ENCODE measurements at regions not wholly inside any gene's neighbourhood (a gene's known extent, or its start where the extent isn't known, plus 50 kb on each side); places are given as distances from the start of the nearest gene placed in this dataset.

DNA sequence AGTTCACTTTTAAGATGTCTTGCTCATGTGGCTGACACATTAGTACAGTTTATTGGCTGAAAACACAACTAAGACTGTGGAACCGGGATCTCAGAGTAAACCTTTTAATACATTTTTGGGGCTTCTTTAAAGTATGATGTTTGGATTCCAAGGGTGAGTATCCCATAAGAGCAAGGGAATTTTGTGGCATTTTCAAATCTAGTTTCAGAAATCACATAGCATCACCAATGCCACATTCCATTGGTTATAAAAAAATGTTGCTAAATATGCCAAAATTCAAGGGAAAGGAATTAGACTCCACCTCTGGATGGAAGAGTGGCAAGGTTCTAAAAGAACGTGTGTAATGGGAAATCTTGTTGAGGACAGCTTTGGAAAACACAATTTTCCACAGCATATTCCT, 338.6 kb downstream of the COL12A1 start:
- Histone ChIP-seq H3K9me1 (ENCODE audit: control insufficient read depth, insufficient read depth, low read length) (no peaks in the 10 kb centered on the region), H4K20me1 (replicated peaks; ENCODE audit: control insufficient read depth, insufficient read depth, low read length) (no peaks in the 10 kb centered on the region), H3K27me3 (ENCODE audit: control insufficient read depth in 2 of 2, insufficient read depth in 2 of 2, low read length in 2 of 2) (no peaks in the 10 kb centered on the region), H3K9ac (ENCODE audit: insufficient read depth in 1 of 2, low read depth in 2 of 2, low read length in 2 of 2) (no peak overlapping the region), H3K36me3 (ENCODE audit: control insufficient read depth, insufficient read depth, low read length) (no peaks in the 10 kb centered on the region), H3K27ac (ENCODE audit: extremely low read depth, low read depth, low read length) (no peak overlapping the region), H3K4me3 (no peak overlapping the region), H3K9me3 (replicated peaks; ENCODE audit: control insufficient read depth, insufficient read depth, low read depth, low read length) (no peaks in the 10 kb centered on the region), H3K79me2 (ENCODE audit: control insufficient read depth, insufficient read depth, low read length) (no peaks in the 10 kb centered on the region), H3K4me2 (ENCODE audit: insufficient read depth, low read length) (no peak overlapping the region), H3K4me1 (replicated peaks in 1 of 2; ENCODE audit: control insufficient read depth in 2 of 2, insufficient read depth in 2 of 2, low read length in 2 of 2) (no peaks in the 10 kb centered on the region), H2AFZ (ENCODE audit: low read depth, low read length) (no peak overlapping the region)
- in situ Hi-C loops (cut with MboI) (no loop called here), intact Hi-C loops (cut with micrococcal nuclease) (no loop called here)
- DNase-seq (ENCODE audit: extremely low read depth in 1 of 4, low spot score in 3 of 4) (no peak), FAIRE-seq (no peak), ATAC-seq (no peak)
- BruUV-seq (replicated peaks): no TSS peak
- 0% methylated on average over 2 of the region's 2 CpGs for WGBS (ENCODE audit: insufficient coverage, low coverage, missing lambda C conversion rate)
- CTCF ChIA-PET (ENCODE audit: low intra/inter-chr PET ratio): no interaction called here
- POLR2A ChIA-PET: no interaction called here
- TF ChIP-seq FOXA1 (IDR thresholded peaks at IDR 0.05; ENCODE audit: borderline replicate concordance) (no peak), COPS2 (conservative IDR thresholded peaks at IDR 0.05) (no peak), TGIF2 (CRISPR knock-in tag; IDR thresholded peaks at IDR 0.05) (no peak), ZKSCAN1 (IDR thresholded peaks at IDR 0.05; ENCODE audit: low read depth, low read length) (no peak), ZNF764 (CRISPR knock-in tag; IDR thresholded peaks at IDR 0.05; ENCODE audit: low read depth) (no peak), TAF1 (IDR thresholded peaks at IDR 0.05; ENCODE audit: control insufficient read depth, extremely low read depth, insufficient read depth, low read length, severe bottlenecking) (no peak), SUPT5H (IDR thresholded peaks at IDR 0.05) (no peak)
- TF ChIP-seq, protein P1, sequence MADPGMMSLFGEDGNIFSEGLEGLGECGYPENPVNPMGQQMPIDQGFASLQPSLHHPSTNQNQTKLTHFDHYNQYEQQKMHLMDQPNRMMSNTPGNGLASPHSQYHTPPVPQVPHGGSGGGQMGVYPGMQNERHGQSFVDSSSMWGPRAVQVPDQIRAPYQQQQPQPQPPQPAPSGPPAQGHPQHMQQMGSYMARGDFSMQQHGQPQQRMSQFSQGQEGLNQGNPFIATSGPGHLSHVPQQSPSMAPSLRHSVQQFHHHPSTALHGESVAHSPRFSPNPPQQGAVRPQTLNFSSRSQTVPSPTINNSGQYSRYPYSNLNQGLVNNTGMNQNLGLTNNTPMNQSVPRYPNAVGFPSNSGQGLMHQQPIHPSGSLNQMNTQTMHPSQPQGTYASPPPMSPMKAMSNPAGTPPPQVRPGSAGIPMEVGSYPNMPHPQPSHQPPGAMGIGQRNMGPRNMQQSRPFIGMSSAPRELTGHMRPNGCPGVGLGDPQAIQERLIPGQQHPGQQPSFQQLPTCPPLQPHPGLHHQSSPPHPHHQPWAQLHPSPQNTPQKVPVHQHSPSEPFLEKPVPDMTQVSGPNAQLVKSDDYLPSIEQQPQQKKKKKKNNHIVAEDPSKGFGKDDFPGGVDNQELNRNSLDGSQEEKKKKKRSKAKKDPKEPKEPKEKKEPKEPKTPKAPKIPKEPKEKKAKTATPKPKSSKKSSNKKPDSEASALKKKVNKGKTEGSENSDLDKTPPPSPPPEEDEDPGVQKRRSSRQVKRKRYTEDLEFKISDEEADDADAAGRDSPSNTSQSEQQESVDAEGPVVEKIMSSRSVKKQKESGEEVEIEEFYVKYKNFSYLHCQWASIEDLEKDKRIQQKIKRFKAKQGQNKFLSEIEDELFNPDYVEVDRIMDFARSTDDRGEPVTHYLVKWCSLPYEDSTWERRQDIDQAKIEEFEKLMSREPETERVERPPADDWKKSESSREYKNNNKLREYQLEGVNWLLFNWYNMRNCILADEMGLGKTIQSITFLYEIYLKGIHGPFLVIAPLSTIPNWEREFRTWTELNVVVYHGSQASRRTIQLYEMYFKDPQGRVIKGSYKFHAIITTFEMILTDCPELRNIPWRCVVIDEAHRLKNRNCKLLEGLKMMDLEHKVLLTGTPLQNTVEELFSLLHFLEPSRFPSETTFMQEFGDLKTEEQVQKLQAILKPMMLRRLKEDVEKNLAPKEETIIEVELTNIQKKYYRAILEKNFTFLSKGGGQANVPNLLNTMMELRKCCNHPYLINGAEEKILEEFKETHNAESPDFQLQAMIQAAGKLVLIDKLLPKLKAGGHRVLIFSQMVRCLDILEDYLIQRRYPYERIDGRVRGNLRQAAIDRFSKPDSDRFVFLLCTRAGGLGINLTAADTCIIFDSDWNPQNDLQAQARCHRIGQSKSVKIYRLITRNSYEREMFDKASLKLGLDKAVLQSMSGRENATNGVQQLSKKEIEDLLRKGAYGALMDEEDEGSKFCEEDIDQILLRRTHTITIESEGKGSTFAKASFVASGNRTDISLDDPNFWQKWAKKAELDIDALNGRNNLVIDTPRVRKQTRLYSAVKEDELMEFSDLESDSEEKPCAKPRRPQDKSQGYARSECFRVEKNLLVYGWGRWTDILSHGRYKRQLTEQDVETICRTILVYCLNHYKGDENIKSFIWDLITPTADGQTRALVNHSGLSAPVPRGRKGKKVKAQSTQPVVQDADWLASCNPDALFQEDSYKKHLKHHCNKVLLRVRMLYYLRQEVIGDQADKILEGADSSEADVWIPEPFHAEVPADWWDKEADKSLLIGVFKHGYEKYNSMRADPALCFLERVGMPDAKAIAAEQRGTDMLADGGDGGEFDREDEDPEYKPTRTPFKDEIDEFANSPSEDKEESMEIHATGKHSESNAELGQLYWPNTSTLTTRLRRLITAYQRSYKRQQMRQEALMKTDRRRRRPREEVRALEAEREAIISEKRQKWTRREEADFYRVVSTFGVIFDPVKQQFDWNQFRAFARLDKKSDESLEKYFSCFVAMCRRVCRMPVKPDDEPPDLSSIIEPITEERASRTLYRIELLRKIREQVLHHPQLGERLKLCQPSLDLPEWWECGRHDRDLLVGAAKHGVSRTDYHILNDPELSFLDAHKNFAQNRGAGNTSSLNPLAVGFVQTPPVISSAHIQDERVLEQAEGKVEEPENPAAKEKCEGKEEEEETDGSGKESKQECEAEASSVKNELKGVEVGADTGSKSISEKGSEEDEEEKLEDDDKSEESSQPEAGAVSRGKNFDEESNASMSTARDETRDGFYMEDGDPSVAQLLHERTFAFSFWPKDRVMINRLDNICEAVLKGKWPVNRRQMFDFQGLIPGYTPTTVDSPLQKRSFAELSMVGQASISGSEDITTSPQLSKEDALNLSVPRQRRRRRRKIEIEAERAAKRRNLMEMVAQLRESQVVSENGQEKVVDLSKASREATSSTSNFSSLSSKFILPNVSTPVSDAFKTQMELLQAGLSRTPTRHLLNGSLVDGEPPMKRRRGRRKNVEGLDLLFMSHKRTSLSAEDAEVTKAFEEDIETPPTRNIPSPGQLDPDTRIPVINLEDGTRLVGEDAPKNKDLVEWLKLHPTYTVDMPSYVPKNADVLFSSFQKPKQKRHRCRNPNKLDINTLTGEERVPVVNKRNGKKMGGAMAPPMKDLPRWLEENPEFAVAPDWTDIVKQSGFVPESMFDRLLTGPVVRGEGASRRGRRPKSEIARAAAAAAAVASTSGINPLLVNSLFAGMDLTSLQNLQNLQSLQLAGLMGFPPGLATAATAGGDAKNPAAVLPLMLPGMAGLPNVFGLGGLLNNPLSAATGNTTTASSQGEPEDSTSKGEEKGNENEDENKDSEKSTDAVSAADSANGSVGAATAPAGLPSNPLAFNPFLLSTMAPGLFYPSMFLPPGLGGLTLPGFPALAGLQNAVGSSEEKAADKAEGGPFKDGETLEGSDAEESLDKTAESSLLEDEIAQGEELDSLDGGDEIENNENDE (IDR thresholded peaks at IDR 0.05; ENCODE audit: low read depth, low read length): no peak

Measured in K562 (cell line).